ENCODE measurements at regions not wholly inside any gene's neighbourhood (a gene's known extent, or its start where the extent isn't known, plus 50 kb on each side); places are given as distances from the start of the nearest gene placed in this dataset.

DNA sequence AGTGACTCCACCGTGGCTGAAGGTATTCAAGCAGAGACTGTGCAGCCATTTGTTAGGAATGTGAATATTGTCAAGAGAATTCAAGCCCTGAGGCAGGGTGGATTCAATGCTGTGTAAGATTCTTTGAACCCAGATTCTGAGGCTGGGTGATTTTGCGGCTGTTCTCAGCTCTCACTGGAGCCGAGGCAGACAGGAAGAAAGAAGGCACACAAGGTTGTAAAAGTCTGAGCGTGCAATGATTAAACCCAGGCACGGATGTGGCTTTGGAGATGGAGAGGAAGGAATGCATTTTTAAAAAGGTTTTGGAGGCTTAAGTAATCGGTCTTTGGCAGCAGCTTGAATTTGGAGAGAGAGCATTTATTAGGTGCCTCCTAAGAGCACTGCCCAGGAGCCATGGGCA is 187.9 kb downstream of the KATNAL1 start:
- TF ChIP-seq MAX (IDR thresholded peaks at IDR 0.05): no peak
- no peak for TF ChIP-seq ZBTB7A (IDR thresholded peaks at IDR 0.05; ENCODE audit: low read depth)
- TF ChIP-seq TAF1 (IDR thresholded peaks at IDR 0.05; ENCODE audit: low read depth): no peak
- TF ChIP-seq YY1 (IDR thresholded peaks at IDR 0.05; ENCODE audit: low read depth): no peak
- TF ChIP-seq, protein P1, sequence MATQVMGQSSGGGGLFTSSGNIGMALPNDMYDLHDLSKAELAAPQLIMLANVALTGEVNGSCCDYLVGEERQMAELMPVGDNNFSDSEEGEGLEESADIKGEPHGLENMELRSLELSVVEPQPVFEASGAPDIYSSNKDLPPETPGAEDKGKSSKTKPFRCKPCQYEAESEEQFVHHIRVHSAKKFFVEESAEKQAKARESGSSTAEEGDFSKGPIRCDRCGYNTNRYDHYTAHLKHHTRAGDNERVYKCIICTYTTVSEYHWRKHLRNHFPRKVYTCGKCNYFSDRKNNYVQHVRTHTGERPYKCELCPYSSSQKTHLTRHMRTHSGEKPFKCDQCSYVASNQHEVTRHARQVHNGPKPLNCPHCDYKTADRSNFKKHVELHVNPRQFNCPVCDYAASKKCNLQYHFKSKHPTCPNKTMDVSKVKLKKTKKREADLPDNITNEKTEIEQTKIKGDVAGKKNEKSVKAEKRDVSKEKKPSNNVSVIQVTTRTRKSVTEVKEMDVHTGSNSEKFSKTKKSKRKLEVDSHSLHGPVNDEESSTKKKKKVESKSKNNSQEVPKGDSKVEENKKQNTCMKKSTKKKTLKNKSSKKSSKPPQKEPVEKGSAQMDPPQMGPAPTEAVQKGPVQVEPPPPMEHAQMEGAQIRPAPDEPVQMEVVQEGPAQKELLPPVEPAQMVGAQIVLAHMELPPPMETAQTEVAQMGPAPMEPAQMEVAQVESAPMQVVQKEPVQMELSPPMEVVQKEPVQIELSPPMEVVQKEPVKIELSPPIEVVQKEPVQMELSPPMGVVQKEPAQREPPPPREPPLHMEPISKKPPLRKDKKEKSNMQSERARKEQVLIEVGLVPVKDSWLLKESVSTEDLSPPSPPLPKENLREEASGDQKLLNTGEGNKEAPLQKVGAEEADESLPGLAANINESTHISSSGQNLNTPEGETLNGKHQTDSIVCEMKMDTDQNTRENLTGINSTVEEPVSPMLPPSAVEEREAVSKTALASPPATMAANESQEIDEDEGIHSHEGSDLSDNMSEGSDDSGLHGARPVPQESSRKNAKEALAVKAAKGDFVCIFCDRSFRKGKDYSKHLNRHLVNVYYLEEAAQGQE (IDR thresholded peaks at IDR 0.05; ENCODE audit: low read depth): no peak
- no peak for TF ChIP-seq TCF12 (IDR thresholded peaks at IDR 0.05; ENCODE audit: low read depth)
- TF ChIP-seq CEBPB (IDR thresholded peaks at IDR 0.05): no peak
- TF ChIP-seq EGR1 (IDR thresholded peaks at IDR 0.05): no peak
- TF ChIP-seq EP300 (IDR thresholded peaks at IDR 0.05; ENCODE audit: borderline replicate concordance): no peak
- TF ChIP-seq USF1 (IDR thresholded peaks at IDR 0.05): no peak

All from Ishikawa (cell line).